AG04449 (cell line): ENCODE measurements at regions not wholly inside any gene's neighbourhood (a gene's known extent, or its start where the extent isn't known, plus 50 kb on each side); places are given as distances from the start of the nearest gene placed in this dataset.

Source experiments
- CTCF ChIA-PET: fragments of 350-600 bp; formaldehyde crosslinking; extraction: SDS; loops from one replicate; lab custom pipeline; 2021; ENCODE audit warnings: antibody characterized with exemption; lab: Yijun Ruan, JAX
- POLR2A ChIA-PET: fragments of 400-600, 350-600 bp; formaldehyde crosslinking; extraction: SDS; loops from one replicate; lab custom pipeline; 2020; ENCODE audit warnings: antibody characterized with exemption, inconsistent platforms; lab: Yijun Ruan, JAX
- DNase-seq: peaks from one replicate; pipeline ENCODE4 v3.0.0-alpha.2; 2010; ENCODE audit warnings: low read depth, low spot score
- H3K4me3 ChIP-seq: 2 replicates; pipeline ENCODE4 v1.5.1; 2011; ENCODE audit warnings: low read depth, mild to moderate bottlenecking, control low read depth, low read length
- CTCF ChIP-seq: IDR thresholded peaks from one replicate; pipeline ENCODE4 v1.5.1; 2011; ENCODE audit warnings: mild to moderate bottlenecking, moderate library complexity, low read length, control low read depth, inconsistent platforms; ENCODE audit not compliant: insufficient read depth; ENCODE audit errors: missing control alignments

GRCh38 chr4:127355743-127356142 lies 277.0 kb upstream of the INTU start:
- H3K4me3 ChIP-seq, result no peak overlapping the region
- no peak for TF ChIP-seq CTCF
- DNase-seq, result no peak
- CTCF ChIA-PET, result no interaction called here
- POLR2A ChIA-PET, result no interaction called here

GRCh38 chr4:127357765-127358164 lies 275.0 kb upstream of the INTU start:
- DNase-seq, result no peak
- CTCF ChIA-PET, result no interaction called here
- no peak overlapping the region for H3K4me3 ChIP-seq
- no peak for TF ChIP-seq CTCF
- POLR2A ChIA-PET, result no interaction called here

GRCh38 chr4:127362686-127363085 lies 270.1 kb upstream of the INTU start:
- TF ChIP-seq CTCF, result no peak
- ChIA-PET CTCF (no interaction called here), POLR2A (no interaction called here)
- H3K4me3 ChIP-seq, result no peak overlapping the region
- DNase-seq, result no peak

GRCh38 chr4:127364397-127364796 lies 268.4 kb upstream of the INTU start:
- ChIA-PET POLR2A (no interaction called here), CTCF (interaction anchor here (1.0 kb wide), 1 partner anchor 36 kb away, joined by 3 read pairs; no protein-coding TSS in a partner anchor)
- DNase-seq, result no peak
- no peak overlapping the region for H3K4me3 ChIP-seq
- no peak for TF ChIP-seq CTCF

GRCh38 chr4:127364911-127365310 lies 267.8 kb upstream of the INTU start:
- H3K4me3 ChIP-seq, result no peak overlapping the region
- ChIA-PET CTCF (interaction anchor here (1.0 kb wide), 1 partner anchor 36 kb away, joined by 3 read pairs; no protein-coding TSS in a partner anchor), POLR2A (no interaction called here)
- DNase-seq, result no peak
- no peak for TF ChIP-seq CTCF

- H3K4me3 ChIP-seq, result no peak overlapping the region
- no peak for TF ChIP-seq CTCF
- no peak for DNase-seq
- ChIA-PET CTCF (no interaction called here), POLR2A (no interaction called here)
Measured at GRCh38 chr4:127370604-127371003, 262.2 kb upstream of the INTU start.
